K562 (cell line): ENCODE measurements at regions not wholly inside any gene's neighbourhood (a gene's known extent, or its start where the extent isn't known, plus 50 kb on each side); places are given as distances from the start of the nearest gene placed in this dataset.
A peak's percentile ranks its signal among the peaks of the same experiment; 100 is the strongest.

Experiments
- ATAC-seq: fragments of 200-7000 bp; cut with Tn5 transposase; 3 replicates; pipeline ENCODE4 v1.9.1; 2020; ENCODE audit warnings: moderate library complexity
- BruUV-seq: library from RNA; stranded (reverse); fragments of 400-500 nt; replicated peaks from 2 replicates; lab custom pipeline; 2021; lab: Mats Ljungman, UMichigan
- CTCF ChIA-PET: fragments of 300-600 bp; formaldehyde crosslinking; extraction: SDS; loops from one replicate; lab custom pipeline; 2021; ENCODE audit warnings: low intra/inter-chr PET ratio; lab: Yijun Ruan, JAX
- POLR2A ChIA-PET: fragments of 300-600, 350-650 bp; sonication (Branson Sonifier 250); formaldehyde crosslinking; extraction: SDS; loops from one replicate; lab custom pipeline; 2021; ENCODE audit warnings: antibody characterized with exemption, inconsistent platforms; lab: Yijun Ruan, JAX
- DNase-seq, 4 experiments: peaks; one replicate each; pipeline versions ENCODE4 v3.0.0 to v3.0.0-alpha.2; 2011 to 2018; ENCODE audit warnings: low spot score in 3 of 4, mixed read lengths in 3 of 4; ENCODE audit errors: extremely low read depth in 1 of 4
- FAIRE-seq: peaks from 2 replicates; lab custom pipeline; 2011; peaks lifted over from hg19 to GRCh38; lab: Jason Lieb, UNC
- H2AFZ ChIP-seq: 2 replicates; pipeline ENCODE4 v1.6.0; 2011; ENCODE audit warnings: low read depth, low read length, control low read depth, inconsistent platforms
- H3K27ac ChIP-seq: fragments of 200-600 bp; 3 replicates; pipeline ENCODE4 v1.8.0; 2011; ENCODE audit warnings: low read depth, mild to moderate bottlenecking, control low read depth, inconsistent platforms, low read length, moderate library complexity, mixed read lengths; ENCODE audit errors: extremely low read depth
- H3K27me3 ChIP-seq, 2 experiments: fragments of 300-600 bp in 1 of 2; 2 replicates in 1 of 2; 3 replicates in 1 of 2; pipeline versions ENCODE4 v1.6.0 to v1.8.0; 2011; ENCODE audit warnings: inconsistent platforms in 2 of 2, low read length in 2 of 2, mild to moderate bottlenecking in 1 of 2, mixed read lengths in 1 of 2, moderate library complexity in 1 of 2; ENCODE audit not compliant: control insufficient read depth in 2 of 2, insufficient read depth in 2 of 2
- H3K36me3 ChIP-seq: fragments of 300-600 bp; 3 replicates; pipeline ENCODE4 v1.8.0; 2011; ENCODE audit warnings: mild to moderate bottlenecking, low read length, inconsistent platforms; ENCODE audit not compliant: control insufficient read depth, insufficient read depth
- H3K4me1 ChIP-seq, 2 experiments: fragments of 200-600 bp in 1 of 2; replicated peaks in 1 of 2; 2 replicates in 1 of 2; 3 replicates in 1 of 2; pipeline versions ENCODE4 v1.5.1 to v1.8.0; 2011; ENCODE audit warnings: inconsistent platforms in 2 of 2, low read length in 2 of 2, mild to moderate bottlenecking in 1 of 2, mixed read lengths in 1 of 2, moderate library complexity in 1 of 2; ENCODE audit not compliant: control insufficient read depth in 2 of 2, insufficient read depth in 2 of 2
- H3K4me2 ChIP-seq: 2 replicates; pipeline ENCODE4 v1.6.1; 2011; ENCODE audit warnings: low read length, control low read depth, inconsistent platforms, mixed read lengths; ENCODE audit not compliant: insufficient read depth
- H3K4me3 ChIP-seq: fragments of 200-600 bp; sonication (generic), shearing (Covaris generic); 2 replicates; pipeline ENCODE4 v1.5.1; 2016; ENCODE audit warnings: control low read depth, inconsistent platforms
- H3K79me2 ChIP-seq: fragments of 200-600 bp; 3 replicates; pipeline ENCODE4 v1.8.0; 2011; ENCODE audit warnings: low read length, inconsistent platforms; ENCODE audit not compliant: control insufficient read depth, insufficient read depth
- H3K9ac ChIP-seq, 2 experiments: 2 replicates each; pipeline versions ENCODE4 v1.6.0 to v1.6.1; 2011; ENCODE audit warnings: low read depth in 2 of 2, low read length in 2 of 2, control low read depth in 1 of 2, inconsistent platforms in 1 of 2, mild to moderate bottlenecking in 1 of 2, mixed read lengths in 1 of 2; ENCODE audit not compliant: insufficient read depth in 1 of 2
- H3K9me1 ChIP-seq: one replicate; pipeline ENCODE4 v1.6.0; 2011; ENCODE audit warnings: inconsistent platforms, mild to moderate bottlenecking, low read length, moderate library complexity; ENCODE audit not compliant: control insufficient read depth, insufficient read depth
- H3K9me3 ChIP-seq: replicated peaks from 2 replicates; pipeline ENCODE4 v1.5.1; 2011; ENCODE audit warnings: low read depth, low read length, inconsistent platforms; ENCODE audit not compliant: control insufficient read depth, insufficient read depth
- H4K20me1 ChIP-seq: replicated peaks from 2 replicates; pipeline ENCODE4 v1.6.1; 2011; ENCODE audit warnings: low read length, inconsistent platforms, mixed read lengths; ENCODE audit not compliant: control insufficient read depth, insufficient read depth
- CEBPG ChIP-seq, 3 experiments: fragments of 200-800 bp in 1 of 3; sonication (Bioruptor generic) in 1 of 3; sonication (generic) in 1 of 3; formaldehyde crosslinking in 1 of 3; IDR thresholded peaks in 2 of 3; conservative IDR thresholded peaks in 1 of 3; 2 replicates each; pipeline versions ENCODE4 v1.6.1 to v1.8.0; 2016 to 2022; ENCODE audit warnings: missing compliant biosample characterization in 2 of 3, missing genetic modification characterization in 2 of 3, mild to moderate bottlenecking in 1 of 3, missing genetic modification reagents in 1 of 3
- FOSL1 ChIP-seq: fragments of 200-800 bp; sonication (Bioruptor generic); conservative IDR thresholded peaks from 2 replicates; pipeline ENCODE4 v1.6.1; 2016; ENCODE audit warnings: missing genetic modification characterization, missing compliant biosample characterization
- HDAC3 ChIP-seq: fragments of 450-650 bp; IDR thresholded peaks from 2 replicates; pipeline ENCODE4 v1.6.1; 2018; ENCODE audit warnings: borderline replicate concordance, mild to moderate bottlenecking, moderate library complexity; ENCODE audit not compliant: partially characterized antibody
- KDM2B ChIP-seq: fragments of 250-450 bp; sonication (Bioruptor Pico); IDR thresholded peaks from 2 replicates; pipeline ENCODE4 v1.8.0; 2021; ENCODE audit warnings: mild to moderate bottlenecking, moderate library complexity
- ZNF347 ChIP-seq: fragments of 450-650 bp; formaldehyde crosslinking; IDR thresholded peaks from 2 replicates; pipeline ENCODE4 v1.4.0; 2020; ENCODE audit warnings: low read depth, mild to moderate bottlenecking, moderate library complexity
- WGBS: fragments of 100-300 bp; shearing (Covaris generic); methylation state at CpG from one replicate; pipeline ENCODE4 v1.1.6; 2016; ENCODE audit warnings: low coverage, mixed read lengths; ENCODE audit not compliant: insufficient coverage; ENCODE audit errors: missing lambda C conversion rate; 5-methylcytosine and 5-hydroxymethylcytosine counted together
- in situ Hi-C: fragments of 300-500 bp; cut with MboI; formaldehyde crosslinking; loops from 4 replicates; pipeline ENCODE4 v1.15.0; 2018; ENCODE audit warnings: inconsistent platforms, mixed read lengths
- intact Hi-C: fragments of 100-400 bp; cut with micrococcal nuclease; formaldehyde crosslinking; loops from 2 replicates; pipeline ENCODE4 v1.14.2; 2022
- TF ChIP-seq, protein P1 (sequence below): fragments of 250-450 bp; sonication (Bioruptor Pico); IDR thresholded peaks from 2 replicates; pipeline ENCODE4 v1.4.0; 2020; ENCODE audit warnings: mild to moderate bottlenecking, moderate library complexity, borderline replicate concordance
- TF ChIP-seq, protein P2 (sequence below): fragments of 250-450 bp; sonication (Bioruptor Pico); IDR thresholded peaks from 2 replicates; pipeline ENCODE4 v1.5.0; 2021

DNA sequence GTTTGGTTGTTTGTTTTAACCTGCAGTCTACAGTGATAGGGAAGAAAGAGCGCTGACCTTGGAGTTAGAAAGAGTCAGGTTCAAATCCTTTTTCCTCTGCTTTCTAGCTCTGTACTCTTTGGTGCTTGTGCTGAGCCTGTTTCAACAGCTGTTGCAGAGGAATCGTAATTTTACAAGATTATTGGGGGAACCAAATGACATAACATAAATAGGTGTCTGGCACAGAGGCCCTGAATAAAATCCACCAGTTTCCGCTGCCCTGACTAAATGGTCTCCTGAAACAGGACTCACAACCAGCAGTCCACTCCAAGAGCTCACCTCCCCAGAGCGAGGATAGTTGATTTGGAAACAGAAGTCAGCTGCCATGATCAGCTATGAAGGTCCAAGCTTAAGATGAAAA lies 125.0 kb upstream of the CDC42EP3 start (continued):
- TF ChIP-seq, protein P1, sequence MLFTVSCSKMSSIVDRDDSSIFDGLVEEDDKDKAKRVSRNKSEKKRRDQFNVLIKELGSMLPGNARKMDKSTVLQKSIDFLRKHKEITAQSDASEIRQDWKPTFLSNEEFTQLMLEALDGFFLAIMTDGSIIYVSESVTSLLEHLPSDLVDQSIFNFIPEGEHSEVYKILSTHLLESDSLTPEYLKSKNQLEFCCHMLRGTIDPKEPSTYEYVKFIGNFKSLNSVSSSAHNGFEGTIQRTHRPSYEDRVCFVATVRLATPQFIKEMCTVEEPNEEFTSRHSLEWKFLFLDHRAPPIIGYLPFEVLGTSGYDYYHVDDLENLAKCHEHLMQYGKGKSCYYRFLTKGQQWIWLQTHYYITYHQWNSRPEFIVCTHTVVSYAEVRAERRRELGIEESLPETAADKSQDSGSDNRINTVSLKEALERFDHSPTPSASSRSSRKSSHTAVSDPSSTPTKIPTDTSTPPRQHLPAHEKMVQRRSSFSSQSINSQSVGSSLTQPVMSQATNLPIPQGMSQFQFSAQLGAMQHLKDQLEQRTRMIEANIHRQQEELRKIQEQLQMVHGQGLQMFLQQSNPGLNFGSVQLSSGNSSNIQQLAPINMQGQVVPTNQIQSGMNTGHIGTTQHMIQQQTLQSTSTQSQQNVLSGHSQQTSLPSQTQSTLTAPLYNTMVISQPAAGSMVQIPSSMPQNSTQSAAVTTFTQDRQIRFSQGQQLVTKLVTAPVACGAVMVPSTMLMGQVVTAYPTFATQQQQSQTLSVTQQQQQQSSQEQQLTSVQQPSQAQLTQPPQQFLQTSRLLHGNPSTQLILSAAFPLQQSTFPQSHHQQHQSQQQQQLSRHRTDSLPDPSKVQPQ = no peak

DNA sequence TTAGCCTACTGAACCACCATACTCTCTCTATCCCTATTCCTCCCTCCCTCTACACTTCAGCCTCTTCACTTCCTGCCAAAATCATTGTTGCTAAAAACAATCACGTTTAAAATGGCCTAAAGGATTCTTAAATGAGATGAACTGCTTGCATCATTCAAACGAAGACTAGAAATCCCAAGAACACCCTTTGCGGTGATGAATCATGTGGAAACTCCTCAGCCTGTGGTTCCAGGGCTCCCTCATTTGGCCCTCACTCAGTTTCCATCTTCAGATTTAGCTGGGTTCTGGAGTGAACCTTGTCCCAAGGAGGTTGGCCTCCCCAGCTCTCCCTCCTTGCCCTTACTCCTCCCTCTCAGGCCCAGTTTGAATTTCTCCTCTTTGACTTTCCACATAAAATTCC lies 125.6 kb upstream of the CDC42EP3 start:
- no peaks in the 10 kb centered on the region for H3K9me3 ChIP-seq
- DNase-seq (no peak), ATAC-seq (no peak), FAIRE-seq (no peak)
- no peak overlapping the region for H3K9ac ChIP-seq
- no TSS peak for BruUV-seq
- H3K27me3 ChIP-seq = no peaks in the 10 kb centered on the region
- 0 out of 2 replicates have a peak, but pooled peaks have one; percentile 30 for TF ChIP-seq FOSL1 (tag)
- no peak for TF ChIP-seq ZNF347 (CRISPR knock-in tag)
- TF ChIP-seq HDAC3 = no peak
- TF ChIP-seq CEBPG (CRISPR knock-in tag; IDR thresholded peaks at IDR 0.05) = no peak
- TF ChIP-seq CEBPG (tag; conservative IDR thresholded peaks at IDR 0.05 in 1 of 2, IDR thresholded peaks at IDR 0.05 in 1 of 2) = peak in 1 of 2 experiments; percentile 56; a peak in 1 of 4 replicates
- no peak for TF ChIP-seq KDM2B
- TF ChIP-seq, protein P2, sequence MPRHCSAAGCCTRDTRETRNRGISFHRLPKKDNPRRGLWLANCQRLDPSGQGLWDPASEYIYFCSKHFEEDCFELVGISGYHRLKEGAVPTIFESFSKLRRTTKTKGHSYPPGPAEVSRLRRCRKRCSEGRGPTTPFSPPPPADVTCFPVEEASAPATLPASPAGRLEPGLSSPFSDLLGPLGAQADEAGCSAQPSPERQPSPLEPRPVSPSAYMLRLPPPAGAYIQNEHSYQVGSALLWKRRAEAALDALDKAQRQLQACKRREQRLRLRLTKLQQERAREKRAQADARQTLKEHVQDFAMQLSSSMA (CRISPR knock-in tag) = no peak
- CTCF ChIA-PET = no interaction called here
- no peaks in the 10 kb centered on the region for H3K36me3 ChIP-seq
- no peaks in the 10 kb centered on the region for H4K20me1 ChIP-seq
- in situ Hi-C loops (no loop called here), intact Hi-C loops (no loop called here)
- POLR2A ChIA-PET = interaction anchor here (0.5 kb wide), 1 partner anchor 599 kb away, joined by 3 read pairs; no protein-coding TSS in a partner anchor
- H3K4me2 ChIP-seq = no peak overlapping the region
- no peak overlapping the region for H3K4me3 ChIP-seq
- no peaks in the 10 kb centered on the region for H3K9me1 ChIP-seq
- no peak overlapping the region for H2AFZ ChIP-seq
- H3K27ac ChIP-seq = no peak overlapping the region
- 0% methylated on average over 3 of the region's 3 CpGs for WGBS
- H3K4me1 ChIP-seq = no peaks in the 10 kb centered on the region
- H3K79me2 ChIP-seq = no peaks in the 10 kb centered on the region
